ENCODE measurements at regions not wholly inside any gene's neighbourhood (a gene's known extent, or its start where the extent isn't known, plus 50 kb on each side); places are given as distances from the start of the nearest gene placed in this dataset.
A peak's percentile ranks its signal among the peaks of the same experiment; 100 is the strongest.

DNA sequence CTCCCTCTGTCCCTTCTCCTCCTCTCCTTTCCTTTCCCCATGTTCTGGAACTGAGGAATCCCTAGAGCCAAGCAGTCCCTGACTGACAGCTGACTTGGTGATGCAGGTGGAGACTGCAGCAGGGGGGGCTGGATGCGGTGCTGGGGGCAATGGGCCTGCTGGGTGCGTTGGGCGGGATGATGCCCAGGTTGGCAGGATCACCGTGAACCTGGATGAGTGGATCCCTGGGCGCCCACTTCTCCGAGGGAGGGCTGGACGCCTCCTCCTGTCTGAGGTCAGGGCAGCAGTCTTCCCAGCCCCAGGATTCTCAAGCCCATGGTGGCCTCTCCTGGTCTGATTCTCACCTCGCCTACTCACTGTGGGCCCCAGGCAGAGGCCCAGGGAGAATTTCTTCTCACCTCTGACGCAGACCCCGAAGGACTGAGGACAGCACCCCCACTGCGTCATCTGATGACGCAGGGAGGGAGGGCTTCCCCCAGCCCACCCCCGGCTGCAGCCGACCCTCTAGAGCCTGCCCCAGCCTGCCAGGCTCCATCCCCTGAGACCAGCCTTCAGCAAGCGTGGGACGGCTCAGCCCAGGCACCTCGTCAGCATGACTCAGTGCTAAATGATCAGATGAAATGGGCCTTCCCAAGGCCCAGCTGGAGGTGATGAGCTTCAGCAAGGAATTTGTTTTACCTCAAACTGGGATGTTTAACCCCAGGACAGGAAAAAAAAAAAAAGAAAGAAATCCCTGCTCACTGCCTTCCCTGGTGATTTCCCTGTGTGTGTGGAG, 188.0 kb upstream of the TNRC6C start:
- TF ChIP-seq, protein P1, sequence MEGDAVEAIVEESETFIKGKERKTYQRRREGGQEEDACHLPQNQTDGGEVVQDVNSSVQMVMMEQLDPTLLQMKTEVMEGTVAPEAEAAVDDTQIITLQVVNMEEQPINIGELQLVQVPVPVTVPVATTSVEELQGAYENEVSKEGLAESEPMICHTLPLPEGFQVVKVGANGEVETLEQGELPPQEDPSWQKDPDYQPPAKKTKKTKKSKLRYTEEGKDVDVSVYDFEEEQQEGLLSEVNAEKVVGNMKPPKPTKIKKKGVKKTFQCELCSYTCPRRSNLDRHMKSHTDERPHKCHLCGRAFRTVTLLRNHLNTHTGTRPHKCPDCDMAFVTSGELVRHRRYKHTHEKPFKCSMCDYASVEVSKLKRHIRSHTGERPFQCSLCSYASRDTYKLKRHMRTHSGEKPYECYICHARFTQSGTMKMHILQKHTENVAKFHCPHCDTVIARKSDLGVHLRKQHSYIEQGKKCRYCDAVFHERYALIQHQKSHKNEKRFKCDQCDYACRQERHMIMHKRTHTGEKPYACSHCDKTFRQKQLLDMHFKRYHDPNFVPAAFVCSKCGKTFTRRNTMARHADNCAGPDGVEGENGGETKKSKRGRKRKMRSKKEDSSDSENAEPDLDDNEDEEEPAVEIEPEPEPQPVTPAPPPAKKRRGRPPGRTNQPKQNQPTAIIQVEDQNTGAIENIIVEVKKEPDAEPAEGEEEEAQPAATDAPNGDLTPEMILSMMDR (conservative IDR thresholded peaks at IDR 0.05) = no peak
- peak overlapping the region; percentile 11; the same call in 1 of the 2 replicates for H3K27ac ChIP-seq

DNA sequence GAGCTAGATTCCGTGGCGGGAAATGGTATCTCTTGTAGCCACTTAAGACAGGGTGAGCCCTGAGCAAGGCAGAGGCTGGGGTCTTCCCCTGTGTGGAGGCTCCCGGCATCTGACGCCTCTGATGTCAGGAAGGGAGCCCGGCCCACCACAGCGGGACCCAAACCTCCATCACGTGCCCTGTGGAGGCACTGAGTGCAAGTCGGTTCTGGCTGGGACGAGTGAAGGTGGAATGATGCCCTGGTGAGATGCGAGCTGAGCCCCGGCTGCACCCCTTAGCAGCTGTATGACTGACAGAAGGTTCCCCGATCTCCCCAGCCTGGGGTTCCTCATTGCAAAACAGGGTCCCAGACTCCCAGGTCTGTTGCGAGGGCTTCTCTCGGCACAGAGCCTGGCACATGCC, 187.4 kb upstream of the TNRC6C start:
- TF ChIP-seq, protein P1 (conservative IDR thresholded peaks at IDR 0.05) = no peak
- H3K27ac ChIP-seq = no peak overlapping the region

DNA sequence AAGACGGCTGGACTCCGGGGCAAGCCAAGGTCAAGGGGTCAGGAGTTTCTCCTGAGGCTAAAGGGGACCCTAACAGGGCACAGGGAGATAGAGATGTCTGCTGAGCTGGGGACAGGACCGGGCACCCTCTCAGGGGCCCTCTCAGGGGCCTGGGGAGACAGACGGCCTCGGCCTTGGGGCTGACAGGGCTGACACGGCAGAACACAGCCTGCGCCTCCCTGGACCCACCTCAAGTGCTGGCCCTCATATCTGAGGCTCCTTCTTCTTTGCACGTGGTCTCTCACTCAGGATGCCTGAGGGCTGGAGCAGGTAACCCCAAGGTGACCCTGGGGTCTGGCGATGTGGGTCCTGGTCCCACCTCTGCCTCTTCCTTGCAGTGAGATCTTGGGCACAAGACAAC, 186.9 kb upstream of the TNRC6C start:
- no peak overlapping the region for H3K27ac ChIP-seq
- TF ChIP-seq, protein P1 (conservative IDR thresholded peaks at IDR 0.05) = no peak

DNA sequence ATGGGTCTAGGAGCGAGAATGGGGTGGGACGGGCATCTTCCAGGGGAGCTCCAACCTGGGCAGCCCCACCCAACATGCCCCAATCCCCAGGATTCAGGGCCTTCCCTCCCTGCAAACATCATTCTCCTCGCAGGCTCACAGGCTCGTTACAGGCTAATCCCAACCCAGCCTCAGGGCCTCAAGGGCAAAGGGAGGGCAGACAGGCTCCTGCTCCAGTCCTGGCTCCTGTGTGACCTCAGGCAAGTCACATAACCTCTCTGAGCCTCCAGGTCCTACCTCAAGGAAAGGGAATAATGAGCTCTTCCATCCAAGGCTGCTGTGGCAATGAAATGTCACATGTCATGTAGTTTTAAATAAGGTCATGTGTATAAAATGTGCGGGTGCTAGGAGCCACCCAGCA, 186.5 kb upstream of the TNRC6C start:
- H3K27ac ChIP-seq = no peak overlapping the region
- TF ChIP-seq, protein P1 (conservative IDR thresholded peaks at IDR 0.05) = no peak

DNA sequence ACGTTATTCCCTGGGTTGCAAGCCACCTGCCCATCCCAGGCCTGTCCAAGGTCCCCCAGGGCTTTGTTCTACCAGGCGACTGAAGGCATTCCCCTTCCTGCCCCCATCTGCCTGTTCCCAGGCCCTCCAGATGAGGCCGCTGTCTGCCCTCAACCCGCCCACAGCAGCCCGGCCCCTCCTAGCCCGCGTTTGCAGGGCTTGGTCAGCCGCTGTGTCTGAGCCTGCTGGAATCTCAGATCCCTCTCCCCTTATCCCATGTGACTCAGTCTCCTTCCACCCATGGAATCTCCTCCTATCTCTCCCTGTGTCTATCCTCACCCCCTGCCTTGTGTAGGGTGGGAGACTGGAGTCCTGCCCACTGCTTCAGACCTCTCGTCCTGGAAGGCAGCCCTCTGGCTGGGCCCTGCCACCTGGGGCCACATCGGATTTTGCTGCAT, 186.0 kb upstream of the TNRC6C start:
- H3K27ac ChIP-seq = no peak overlapping the region
- TF ChIP-seq, protein P1 (conservative IDR thresholded peaks at IDR 0.05) = no peak

DNA sequence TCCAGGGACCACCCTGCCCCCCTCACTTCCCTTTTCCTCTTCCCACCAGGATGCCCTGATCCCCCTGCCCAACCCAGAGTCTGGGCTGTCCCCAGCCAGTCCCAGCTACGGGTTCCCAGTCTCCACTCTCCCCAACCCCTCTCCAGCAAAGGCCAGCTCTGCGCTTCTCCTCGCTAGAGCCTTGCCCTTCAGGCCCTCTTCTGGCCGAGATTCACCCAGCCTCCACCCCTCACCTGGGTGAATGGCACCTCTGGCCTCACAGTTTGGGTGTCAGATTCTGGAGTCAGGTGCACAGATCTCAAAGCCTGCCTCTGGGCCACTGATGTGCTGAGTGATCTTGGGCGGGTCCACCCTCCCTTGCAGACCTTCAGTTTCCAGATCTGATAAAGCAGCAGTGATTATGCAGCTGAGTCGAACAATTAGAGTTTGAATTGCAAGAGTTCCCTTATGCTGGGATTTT, 185.6 kb upstream of the TNRC6C start:
- TF ChIP-seq, protein P1 (conservative IDR thresholded peaks at IDR 0.05) = no peak
- H3K27ac ChIP-seq = no peak overlapping the region

DNA sequence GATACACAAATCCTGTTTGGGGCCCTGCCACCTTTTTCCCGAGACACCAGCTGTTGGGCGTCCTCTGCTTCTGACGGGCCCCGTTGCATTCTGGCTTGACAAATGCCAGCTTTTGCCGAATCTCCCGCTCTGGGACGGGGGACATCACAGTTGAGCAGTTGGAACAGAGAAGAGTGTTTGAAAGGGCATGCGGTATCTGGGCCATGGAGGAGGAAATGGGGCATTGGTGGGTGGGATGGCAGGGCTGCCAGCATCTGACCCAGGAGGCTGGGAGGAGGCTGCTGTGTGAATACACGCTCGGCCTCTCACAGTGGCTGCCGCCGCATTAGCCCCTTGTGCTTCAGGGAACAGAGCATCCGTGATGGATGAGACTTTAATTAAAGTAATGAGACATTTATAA, 184.3 kb upstream of the TNRC6C start:
- TF ChIP-seq, protein P1 (conservative IDR thresholded peaks at IDR 0.05) = no peak
- no peak overlapping the region for H3K27ac ChIP-seq

All from VCaP (cell line).